HG03066 (cell line): ENCODE measurements at regions not wholly inside any gene's neighbourhood (a gene's known extent, or its start where the extent isn't known, plus 50 kb on each side); places are given as distances from the start of the nearest gene placed in this dataset.
"Not testable (repeated sequence)": the region's sequence is repeated elsewhere in the genome, so short reads cannot be mapped to it uniquely, and the experiment has no call there.

Experiments
- ATAC-seq: cut with Tn5 transposase; IDR thresholded peaks from one replicate; pipeline ENCODE4 v1.9.1; 2021; ENCODE audit warnings: low read depth; ENCODE audit not compliant: unreplicated experiment

GRCh38 chr15:20680257-20680815 lies 138.7 kb upstream of the GOLGA6L6 start:
- not testable (repeated sequence) for ATAC-seq

GRCh38 chr15:20672470-20672869 lies 130.9 kb upstream of the GOLGA6L6 start:
- no peak for ATAC-seq

- no peak for ATAC-seq
These were observed 130.1 kb upstream of the GOLGA6L6 start for GRCh38 chr15:20671675-20672074.

DNA sequence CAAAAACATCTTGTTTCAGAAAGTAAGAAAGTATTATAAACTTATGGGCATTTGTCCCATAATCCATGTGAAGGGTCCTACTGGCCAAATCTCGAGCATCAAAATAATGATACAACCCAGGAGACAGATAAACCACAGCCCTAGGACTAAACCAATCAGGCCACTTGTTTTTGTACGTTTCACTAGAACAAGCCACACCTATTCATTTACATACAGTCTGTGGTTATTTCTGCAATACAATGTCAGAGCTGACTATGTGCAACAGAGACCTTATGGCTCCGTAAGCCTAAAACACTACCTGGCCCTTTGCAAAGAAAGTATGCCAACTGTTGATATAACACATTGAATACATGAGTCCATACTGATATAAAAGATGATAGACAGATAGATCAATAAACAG lies 124.8 kb upstream of the GOLGA6L6 start:
- not testable (repeated sequence) for ATAC-seq

DNA sequence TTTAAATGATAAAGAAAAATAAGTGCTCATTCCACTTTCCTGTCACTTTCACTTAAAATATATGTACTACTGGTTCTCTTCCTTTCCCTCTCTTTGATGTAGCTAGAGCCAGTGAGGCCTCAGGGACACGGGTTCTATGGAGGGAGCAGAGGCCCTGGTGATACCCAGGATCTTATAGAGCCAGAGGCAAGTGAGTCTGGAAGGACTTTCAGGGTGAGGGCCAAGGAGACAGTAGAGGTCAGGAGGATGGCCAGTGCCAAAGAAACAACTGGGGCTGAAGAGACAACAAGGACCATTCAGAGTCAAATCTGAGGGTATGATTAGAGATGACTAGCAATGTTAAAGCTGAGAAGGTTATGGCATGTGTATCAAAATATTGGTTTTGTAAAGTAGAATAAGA lies 124.1 kb upstream of the GOLGA6L6 start:
- ATAC-seq = no peak

GRCh38 chr15:20659265-20659664 lies 117.7 kb upstream of the GOLGA6L6 start:
- ATAC-seq = no peak

- no peak for ATAC-seq
These were observed 116.4 kb upstream of the GOLGA6L6 start for GRCh38 chr15:20658024-20658423.

DNA sequence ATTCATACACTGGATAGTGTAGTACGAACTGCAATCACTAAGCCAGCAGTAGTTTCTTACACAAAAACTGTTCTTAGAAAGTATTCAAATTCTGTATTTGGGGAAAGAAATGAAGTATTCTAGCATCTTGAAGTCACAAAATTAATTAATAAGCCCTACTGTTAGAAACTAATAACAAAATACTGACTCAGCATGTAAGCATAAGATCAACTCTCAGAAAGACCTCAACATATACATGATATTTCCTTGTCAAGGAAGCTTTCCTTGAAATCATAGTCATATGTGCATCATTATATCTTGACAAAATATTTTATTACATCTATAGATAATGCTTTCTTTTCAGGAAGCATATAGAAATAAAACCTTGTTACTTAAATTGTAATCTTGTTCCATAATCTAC lies 115.5 kb upstream of the GOLGA6L6 start:
- no peak for ATAC-seq

DNA sequence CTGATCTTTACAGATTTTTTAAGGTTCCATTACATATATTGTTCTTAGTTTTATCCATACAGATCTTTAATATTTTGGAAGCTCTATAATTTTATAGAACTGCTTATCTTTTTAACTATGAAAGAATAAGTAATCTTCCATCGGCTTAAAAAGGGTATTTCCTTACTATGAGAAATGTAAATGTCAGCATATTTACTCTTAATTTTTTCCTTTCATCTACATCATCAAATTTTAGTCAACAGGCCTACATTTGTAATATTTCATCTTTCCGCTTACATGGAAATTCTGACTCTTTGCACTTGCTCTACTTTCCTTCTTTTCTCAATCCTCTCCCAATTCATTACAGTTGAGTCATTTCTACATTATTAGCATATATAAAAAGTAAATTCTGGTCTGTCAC lies 111.3 kb upstream of the GOLGA6L6 start:
- no peak for ATAC-seq

- ATAC-seq = not testable (repeated sequence)
These were observed 106.9 kb upstream of the GOLGA6L6 start for GRCh38 chr15:20648402-20648975.

DNA sequence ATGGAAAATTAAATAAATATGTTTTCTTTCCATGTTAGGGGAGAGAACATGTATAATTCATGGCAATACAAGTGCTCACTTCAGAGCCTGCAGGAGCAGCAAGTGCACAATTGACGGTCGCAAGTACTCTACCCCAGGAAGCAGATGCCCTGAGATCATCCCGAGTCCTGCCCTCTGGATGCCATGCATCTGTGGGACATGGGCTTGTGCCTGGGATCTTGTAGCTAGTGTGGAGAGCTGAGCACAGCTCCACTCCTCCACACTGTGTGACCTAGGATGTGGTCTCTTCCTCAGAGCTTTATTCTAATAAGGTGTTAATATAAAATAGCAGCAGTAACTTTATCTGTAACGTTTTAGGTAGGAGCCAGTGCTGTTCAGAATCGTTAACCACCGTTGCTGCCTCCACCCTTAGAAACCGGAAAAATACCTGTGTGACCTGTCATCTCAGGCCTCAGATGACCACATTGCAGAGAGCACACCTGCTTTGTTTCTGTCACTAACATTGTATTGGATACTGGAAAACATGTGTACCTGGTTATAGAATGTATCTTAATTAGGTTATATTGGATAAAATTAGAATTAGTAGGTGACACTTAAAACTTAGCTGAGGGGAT lies 105.0 kb upstream of the GOLGA6L6 start:
- ATAC-seq = no peak

DNA sequence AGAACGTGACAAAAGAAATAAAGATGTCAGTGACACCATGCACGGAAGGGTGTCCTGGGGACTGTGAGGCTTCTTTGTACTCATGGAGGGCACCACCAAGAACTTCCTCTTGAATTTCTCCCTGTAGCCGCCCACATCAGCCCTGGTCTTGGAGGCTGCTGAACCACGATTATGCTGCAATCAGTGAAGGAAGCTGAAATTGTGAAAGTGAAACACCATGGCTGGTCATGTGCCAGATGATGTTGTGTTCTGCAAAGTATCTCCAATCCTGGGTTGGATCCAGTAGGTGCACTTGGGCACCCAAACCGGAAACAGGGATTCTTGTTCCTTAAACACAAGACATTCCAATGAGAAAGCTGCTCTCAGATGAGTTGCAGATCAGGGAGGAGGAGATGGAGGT lies 104.4 kb upstream of the GOLGA6L6 start:
- ATAC-seq = no peak

DNA sequence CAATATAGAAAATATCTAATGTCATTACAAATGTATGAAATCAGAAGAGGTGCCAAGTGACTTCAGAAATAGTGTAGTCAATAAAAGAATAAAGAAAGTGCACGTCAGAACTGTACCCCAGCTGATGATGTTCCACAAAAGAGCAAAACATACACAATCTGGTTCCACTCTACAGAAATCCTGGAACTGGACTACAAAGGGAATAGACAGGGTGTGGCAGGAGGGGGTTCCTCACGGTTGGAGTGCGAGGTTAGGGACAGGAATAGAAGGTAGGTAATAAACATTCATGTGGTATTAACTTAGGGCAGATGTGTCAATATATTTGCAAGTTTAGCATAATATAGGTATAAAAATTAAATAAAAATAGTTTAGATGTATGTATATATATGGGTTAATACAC lies 103.3 kb upstream of the GOLGA6L6 start:
- ATAC-seq = no peak

- no peak for ATAC-seq
These were observed 102.3 kb upstream of the GOLGA6L6 start for GRCh38 chr15:20643829-20644425.

DNA sequence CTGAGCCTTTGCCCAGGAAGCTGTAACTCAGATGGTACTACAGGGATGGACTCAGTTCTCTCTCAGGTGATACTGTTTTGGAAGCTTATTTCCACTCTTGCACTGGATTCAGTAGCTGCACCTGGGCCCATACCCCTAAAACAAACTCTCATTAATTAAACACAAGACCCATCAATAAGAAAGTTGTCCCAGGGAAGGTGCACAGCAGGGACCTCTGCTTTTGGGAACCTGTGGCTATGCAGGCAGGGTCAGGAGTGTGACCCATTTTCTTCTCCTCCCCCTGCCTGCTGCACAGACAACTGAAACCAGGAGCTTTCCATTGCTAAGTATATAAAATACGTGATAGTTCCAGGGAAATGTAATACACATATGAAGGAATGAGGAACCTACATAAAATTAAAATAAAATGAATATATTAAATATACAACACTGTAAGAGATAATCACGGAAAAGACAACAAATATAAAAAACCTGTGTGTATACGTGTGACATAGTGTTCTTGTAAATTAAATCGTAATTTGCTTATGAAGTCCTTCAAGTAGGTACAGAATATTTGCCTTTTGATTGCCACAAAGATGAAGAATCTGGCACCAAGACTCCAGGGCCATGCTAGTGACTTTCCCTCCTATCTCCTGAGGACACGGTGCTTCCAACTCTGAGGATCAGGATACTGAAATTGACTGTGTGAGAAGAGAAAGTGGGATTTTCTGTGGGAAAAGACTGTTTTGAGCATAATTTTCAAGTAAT lies 101.6 kb upstream of the GOLGA6L6 start:
- ATAC-seq = no peak

DNA sequence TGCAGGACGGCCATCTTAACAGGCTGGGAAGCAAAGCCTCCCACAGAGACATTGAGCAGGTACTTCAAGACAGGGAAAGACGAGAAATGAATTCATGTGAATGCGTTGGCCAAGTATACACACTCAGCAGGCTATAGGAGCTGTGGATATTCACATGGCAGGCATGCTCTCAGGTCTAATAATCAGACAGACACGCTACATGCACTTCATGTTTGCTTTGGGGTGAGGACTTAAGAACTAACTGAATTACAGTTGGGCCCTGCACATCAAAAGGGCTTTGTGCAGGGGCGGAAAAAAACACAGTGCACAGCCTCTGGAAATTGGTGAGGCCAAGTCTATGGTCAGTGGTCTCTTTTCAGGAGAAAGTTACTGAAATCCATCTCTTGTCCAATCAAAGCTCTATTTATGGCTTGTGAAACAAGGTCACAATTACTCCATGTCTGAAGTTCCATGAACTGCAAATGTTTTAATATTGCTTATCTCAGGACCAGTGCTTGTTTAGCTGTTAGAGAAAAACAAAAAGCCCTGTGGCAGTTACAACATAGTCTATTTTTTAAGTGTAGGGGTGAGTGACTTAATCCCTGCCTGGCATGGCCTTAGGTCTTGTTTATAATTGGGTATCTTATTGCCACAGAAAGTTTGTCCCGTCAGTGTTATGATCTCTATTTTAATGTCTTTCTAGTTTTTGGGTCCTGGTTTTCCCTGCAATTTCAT lies 100.6 kb upstream of the GOLGA6L6 start:
- ATAC-seq = no peak

GRCh38 chr15:20640427-20640826 lies 98.8 kb upstream of the GOLGA6L6 start:
- not testable (repeated sequence) for ATAC-seq

DNA sequence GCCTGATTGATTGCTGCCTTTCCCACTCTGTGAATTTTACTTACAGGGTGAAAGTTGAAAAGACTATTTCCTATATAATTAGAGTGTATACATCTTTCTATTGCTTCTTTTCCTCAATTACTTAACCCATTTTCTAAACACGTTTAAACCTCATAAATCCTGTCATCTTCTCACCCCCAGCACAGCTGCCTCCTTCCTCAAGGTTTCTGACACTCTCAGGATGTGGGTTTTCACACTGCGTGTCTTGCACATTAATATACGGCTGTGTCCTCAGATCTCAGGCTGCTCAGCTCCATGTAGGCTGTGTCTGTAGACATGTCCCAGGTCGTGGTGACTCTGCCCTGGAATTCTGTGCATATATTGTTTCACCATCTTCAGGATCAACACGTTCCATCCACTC lies 97.6 kb upstream of the GOLGA6L6 start:
- ATAC-seq = not testable (repeated sequence)

DNA sequence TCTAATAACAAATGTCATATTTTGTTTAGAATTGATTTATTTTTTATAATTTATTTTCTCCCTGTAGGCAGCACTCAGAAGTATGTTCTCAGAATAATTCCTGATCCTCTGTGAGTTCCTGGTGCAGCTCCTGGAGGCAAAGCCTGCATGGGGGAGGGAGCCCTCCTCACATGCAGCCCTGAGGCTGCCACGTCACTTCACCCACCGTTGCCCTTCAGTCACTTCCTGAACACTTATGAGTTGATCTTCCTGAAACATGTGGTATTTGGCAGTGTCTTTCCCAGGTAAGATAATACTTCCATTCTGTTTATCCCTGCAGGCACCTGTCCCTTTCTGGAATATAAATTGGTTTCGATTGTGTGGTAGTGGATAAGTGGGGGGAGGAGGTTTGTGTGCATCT lies 95.9 kb upstream of the GOLGA6L6 start:
- ATAC-seq = not testable (repeated sequence)

GRCh38 chr15:20629526-20629925 lies 87.9 kb upstream of the GOLGA6L6 start:
- ATAC-seq = not testable (repeated sequence)

GRCh38 chr15:20628538-20628937 lies 86.9 kb upstream of the GOLGA6L6 start:
- ATAC-seq = not testable (repeated sequence)
